ENCODE measurements at regions not wholly inside any gene's neighbourhood (a gene's known extent, or its start where the extent isn't known, plus 50 kb on each side); places are given as distances from the start of the nearest gene placed in this dataset.

DNA sequence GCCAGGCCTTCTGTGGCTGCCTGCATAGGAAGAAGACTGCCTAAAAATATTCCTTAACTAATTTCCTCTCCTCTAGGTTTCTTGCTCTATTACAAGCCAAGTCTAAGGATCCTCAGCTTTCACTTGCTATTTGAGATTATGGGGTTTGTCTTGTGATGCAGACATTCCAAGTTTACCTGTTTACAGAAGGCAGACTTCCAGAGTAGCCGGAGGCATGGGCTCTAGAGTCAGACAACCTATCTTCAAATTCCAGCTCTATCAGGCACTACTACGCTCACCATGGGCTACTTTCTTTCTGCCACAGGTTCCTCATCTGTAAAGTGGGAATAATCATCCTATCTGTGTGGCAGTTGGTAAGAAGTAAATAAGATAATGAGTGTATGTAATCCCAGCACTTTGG is 95.6 kb upstream of the BCL6 start:
- TF ChIP-seq, protein P1, sequence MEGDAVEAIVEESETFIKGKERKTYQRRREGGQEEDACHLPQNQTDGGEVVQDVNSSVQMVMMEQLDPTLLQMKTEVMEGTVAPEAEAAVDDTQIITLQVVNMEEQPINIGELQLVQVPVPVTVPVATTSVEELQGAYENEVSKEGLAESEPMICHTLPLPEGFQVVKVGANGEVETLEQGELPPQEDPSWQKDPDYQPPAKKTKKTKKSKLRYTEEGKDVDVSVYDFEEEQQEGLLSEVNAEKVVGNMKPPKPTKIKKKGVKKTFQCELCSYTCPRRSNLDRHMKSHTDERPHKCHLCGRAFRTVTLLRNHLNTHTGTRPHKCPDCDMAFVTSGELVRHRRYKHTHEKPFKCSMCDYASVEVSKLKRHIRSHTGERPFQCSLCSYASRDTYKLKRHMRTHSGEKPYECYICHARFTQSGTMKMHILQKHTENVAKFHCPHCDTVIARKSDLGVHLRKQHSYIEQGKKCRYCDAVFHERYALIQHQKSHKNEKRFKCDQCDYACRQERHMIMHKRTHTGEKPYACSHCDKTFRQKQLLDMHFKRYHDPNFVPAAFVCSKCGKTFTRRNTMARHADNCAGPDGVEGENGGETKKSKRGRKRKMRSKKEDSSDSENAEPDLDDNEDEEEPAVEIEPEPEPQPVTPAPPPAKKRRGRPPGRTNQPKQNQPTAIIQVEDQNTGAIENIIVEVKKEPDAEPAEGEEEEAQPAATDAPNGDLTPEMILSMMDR (IDR thresholded peaks at IDR 0.05; ENCODE audit: low read depth, low read length, missing control alignments), result no peak
- no peak for DNase-seq (ENCODE audit: extremely low read depth, low read depth)
- no peak overlapping the region for H3K4me3 ChIP-seq (replicated peaks; ENCODE audit: low read depth, low read length)

DNA sequence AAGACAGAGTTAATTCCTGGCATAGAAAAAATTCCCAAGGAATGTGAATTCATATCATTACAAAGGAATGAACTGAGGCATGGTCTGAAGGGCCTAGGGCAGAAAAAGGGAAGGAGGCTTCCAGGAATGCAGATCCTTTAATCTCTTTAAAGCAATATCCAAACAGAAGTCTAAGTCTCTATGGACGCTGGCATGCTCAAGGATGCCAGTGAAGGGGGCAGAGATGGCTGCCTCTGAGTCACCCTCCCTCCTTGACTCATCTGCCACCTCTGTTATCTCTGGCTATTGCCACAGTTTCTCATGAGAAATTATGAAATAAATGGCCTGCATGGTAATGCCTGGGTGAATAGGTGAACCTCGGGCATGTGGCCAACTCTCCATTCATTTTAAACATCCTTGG is 96.3 kb upstream of the BCL6 start:
- DNase-seq (ENCODE audit: extremely low read depth, low read depth), result no peak
- H3K4me3 ChIP-seq (replicated peaks; ENCODE audit: low read depth, low read length), result no peak overlapping the region
- TF ChIP-seq, protein P1 (IDR thresholded peaks at IDR 0.05; ENCODE audit: low read depth, low read length, missing control alignments), result no peak

DNA sequence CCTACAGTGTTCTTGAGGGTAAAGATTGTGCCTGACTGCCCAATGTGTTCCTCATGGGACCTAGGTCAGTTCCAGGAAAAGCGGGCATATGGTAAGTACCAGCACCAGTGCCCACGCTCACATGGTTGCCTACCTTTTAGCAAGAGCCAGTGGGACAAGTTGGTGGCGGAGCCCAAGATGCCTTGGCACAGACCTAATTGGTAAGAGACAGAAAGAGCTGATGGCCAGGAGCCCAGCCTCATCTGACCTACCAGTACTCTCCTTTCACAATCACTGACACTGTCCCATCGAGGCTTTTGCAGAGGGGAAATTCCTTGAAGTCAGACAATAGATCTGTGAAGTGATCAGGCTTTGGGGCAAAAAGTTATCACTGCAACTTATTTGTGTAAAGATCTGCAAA is 98.4 kb upstream of the BCL6 start:
- TF ChIP-seq, protein P1 (IDR thresholded peaks at IDR 0.05; ENCODE audit: low read depth, low read length, missing control alignments), result no peak
- H3K4me3 ChIP-seq (replicated peaks; ENCODE audit: low read depth, low read length), result no peak overlapping the region
- DNase-seq (ENCODE audit: extremely low read depth, low read depth), result no peak

DNA sequence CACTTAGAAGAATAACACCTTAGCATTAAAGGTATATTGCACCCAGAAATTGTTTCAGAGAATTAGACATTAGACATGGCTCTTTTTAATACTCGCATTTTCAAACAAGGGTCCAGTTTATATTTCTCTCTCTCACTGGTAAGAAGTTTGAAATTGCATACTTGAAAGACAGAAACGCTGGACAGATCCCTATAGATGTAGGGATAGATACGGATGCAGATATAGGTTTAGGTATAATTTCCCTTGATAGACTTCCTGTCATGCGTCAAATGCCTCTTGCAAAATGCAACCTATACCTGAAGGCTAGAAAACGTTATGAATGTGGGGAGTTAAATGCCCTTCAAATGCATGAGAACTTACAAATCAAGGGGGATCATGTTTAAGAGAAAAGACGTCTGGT is 99.4 kb upstream of the BCL6 start:
- DNase-seq (ENCODE audit: extremely low read depth, low read depth), result no peak
- TF ChIP-seq, protein P1 (IDR thresholded peaks at IDR 0.05; ENCODE audit: low read depth, low read length, missing control alignments), result no peak

DNA sequence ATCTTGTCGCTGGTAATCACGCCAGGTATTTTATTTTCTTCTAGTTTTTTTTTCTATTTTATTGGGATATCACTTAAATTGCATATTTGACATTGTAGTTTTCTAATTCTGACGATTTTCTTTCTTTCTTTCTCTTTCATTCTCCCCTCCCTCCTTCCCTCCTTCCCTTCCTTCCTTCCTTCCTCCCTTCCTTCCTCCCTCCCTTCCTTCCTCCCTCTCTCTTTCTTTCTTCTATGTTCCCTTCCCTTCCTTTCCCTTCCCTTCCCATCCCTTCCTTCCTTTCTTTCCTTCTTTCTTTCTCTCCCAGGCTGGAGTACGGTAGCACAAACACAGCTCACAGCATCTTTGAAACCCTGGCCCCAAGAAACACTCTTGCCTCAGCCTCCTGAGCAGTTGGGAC is 100.6 kb upstream of the BCL6 start:
- TF ChIP-seq, protein P1 (IDR thresholded peaks at IDR 0.05; ENCODE audit: low read depth, low read length, missing control alignments), result no peak
- no peak for DNase-seq (ENCODE audit: extremely low read depth, low read depth)
- H3K4me3 ChIP-seq (replicated peaks; ENCODE audit: low read depth, low read length), result no peak overlapping the region

More for the DNA sequence above, 99.4 kb upstream of the BCL6 start:
- H3K4me3 ChIP-seq (replicated peaks; ENCODE audit: low read depth, low read length), result no peak overlapping the region

DNA sequence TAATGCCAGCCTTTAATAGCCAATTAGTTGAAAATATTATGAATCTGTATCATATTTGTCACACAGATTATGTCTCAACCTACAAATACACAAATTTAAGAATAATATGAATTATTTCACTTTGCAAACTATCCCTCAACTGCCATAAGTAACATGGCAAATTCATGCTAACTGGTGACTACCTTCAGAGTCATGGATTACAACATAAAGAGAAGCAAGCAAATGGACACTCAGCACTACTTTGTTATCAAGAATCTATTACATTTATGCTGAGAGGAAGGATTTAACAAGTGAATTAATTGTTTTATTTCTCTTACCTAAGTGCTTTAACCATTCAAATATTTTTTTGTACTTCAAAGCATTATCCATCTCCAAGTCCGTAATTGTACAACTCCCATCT is 103.1 kb upstream of the BCL6 start:
- DNase-seq (ENCODE audit: extremely low read depth, low read depth), result no peak
- TF ChIP-seq, protein P1 (IDR thresholded peaks at IDR 0.05; ENCODE audit: low read depth, low read length, missing control alignments), result no peak
- no peak overlapping the region for H3K4me3 ChIP-seq (replicated peaks; ENCODE audit: low read depth, low read length)

DNA sequence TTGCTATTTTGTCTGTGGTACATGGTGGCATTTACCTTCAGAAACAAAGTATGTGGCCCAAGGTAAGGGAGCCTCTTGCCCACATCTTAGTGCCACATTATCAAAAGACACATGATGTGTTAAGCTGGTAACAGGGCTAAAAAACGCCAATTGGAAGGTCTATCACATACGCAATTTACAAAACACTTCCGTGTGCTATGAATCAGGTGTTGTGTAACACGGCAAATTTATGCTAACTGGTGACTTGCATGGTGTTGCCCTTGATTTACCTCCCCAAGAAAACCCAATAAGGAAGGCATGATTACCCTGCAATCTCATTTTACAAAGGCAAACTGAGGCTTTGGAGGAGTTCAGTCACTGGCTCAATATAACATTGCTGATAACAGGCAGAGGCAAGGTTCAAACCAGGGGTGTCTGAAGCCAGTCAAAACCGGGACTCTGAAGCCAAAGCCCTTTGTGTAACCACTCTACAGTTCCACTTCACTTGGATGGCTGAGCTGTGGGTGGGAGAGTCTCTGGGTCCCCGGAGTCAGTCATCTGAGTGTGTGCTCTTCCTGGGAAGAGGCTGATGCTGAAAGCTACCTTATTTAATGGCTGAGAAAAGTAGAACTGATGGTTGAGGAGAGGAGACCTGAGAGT is 103.9 kb upstream of the BCL6 start:
- H3K4me3 ChIP-seq (replicated peaks; ENCODE audit: low read depth, low read length), result no peak overlapping the region
- TF ChIP-seq, protein P1 (IDR thresholded peaks at IDR 0.05; ENCODE audit: low read depth, low read length, missing control alignments), result no peak
- DNase-seq (ENCODE audit: extremely low read depth, low read depth), result no peak
